Jurkat, Clone E6-1 (cell line): ENCODE measurements at regions not wholly inside any gene's neighbourhood (a gene's known extent, or its start where the extent isn't known, plus 50 kb on each side); places are given as distances from the start of the nearest gene placed in this dataset.

Experiments
- DNase-seq: peaks from one replicate; pipeline ENCODE4 v3.0.0-alpha.2; 2011; ENCODE audit warnings: low read depth, low spot score
- H3K4me3 ChIP-seq: 2 replicates; pipeline ENCODE4 v1.5.1; 2011; ENCODE audit warnings: mild to moderate bottlenecking, low read length, control low read depth, moderate library complexity

DNA sequence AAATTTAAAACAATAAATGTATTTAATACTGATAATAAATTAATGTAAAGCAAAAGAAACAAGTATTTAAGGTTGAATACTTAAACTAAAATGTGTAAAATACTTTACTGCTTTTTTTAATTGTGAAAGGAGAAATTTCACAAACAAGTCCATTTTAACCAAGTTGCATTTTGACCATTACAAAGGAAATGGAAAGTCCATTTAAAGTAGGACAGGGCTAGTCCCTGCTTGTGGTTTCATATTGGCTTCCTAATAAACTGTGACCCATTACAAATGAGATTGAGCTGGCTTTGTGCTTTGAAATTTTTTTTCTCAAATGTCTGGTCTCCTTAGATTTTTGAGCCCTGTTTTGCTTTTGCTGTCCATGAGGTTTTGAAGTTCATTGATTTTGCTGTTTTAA, 527.6 kb downstream of the MAFB start:
- no peak overlapping the region for H3K4me3 ChIP-seq
- DNase-seq: no peak

DNA sequence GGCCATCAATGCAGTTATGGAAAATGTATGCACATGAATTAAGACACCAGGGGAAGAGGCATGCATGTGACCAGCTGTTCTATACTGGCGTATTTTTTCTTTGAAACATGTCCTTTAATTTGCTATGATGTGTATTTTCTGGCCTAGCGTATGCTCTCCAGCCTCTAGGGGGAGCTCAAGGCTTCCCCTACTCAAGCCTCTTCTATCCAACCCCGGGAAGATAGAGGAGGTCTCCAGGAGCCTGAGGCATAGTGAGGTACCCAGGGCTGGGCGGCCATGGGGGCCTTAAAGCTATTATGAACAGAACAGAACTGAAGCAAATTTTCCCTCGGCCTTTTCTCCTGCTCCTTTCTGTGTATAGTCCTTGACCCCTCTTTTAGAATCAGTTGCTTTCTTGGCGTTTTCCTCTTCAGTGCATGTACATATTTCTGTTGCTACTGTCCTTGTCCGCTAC, 528.9 kb downstream of the MAFB start:
- no peak overlapping the region for H3K4me3 ChIP-seq
- DNase-seq: peak; percentile 67

GRCh38 chr20:40159276-40159675, 529.8 kb downstream of the MAFB start:
- DNase-seq: no peak
- H3K4me3 ChIP-seq: no peak overlapping the region

DNA sequence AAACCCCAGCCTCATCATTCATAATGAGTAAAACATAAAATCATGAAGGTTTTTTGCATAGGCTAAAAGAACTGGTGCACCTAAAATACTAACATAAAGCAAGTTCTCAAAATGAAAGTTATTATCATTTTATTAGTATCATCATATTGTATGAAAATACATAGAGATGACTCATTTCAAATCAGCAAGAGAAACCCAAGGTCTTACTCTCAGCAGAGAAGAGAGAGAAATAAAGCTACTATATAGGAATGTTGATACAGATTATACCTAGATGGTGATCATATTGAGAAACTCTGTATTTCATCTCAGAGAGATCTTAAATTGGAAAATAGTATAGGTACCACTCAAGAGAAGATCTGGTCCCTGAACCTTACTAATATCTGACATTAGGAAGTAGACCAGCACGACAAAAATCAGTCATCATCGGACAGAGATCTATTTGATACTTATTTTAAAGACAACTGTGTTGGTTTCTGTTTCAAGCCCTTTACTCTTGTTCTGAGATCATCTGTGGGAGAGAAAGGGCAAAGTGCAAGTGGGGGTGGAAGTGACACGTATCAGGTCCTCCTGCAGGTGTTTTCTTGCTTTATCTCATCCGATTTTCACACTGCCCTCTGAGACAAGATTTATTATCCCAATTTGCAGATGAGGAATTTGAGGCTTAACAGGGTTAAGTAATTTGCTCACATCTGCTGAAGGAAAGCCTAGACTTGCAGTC, 532.3 kb downstream of the MAFB start:
- no peak overlapping the region for H3K4me3 ChIP-seq
- no peak for DNase-seq

GRCh38 chr20:40154514-40154913, 534.5 kb downstream of the MAFB start:
- DNase-seq: no peak
- H3K4me3 ChIP-seq: no peak overlapping the region

GRCh38 chr20:40148886-40149285, 540.1 kb downstream of the MAFB start:
- H3K4me3 ChIP-seq: no peak overlapping the region
- DNase-seq: no peak

DNA sequence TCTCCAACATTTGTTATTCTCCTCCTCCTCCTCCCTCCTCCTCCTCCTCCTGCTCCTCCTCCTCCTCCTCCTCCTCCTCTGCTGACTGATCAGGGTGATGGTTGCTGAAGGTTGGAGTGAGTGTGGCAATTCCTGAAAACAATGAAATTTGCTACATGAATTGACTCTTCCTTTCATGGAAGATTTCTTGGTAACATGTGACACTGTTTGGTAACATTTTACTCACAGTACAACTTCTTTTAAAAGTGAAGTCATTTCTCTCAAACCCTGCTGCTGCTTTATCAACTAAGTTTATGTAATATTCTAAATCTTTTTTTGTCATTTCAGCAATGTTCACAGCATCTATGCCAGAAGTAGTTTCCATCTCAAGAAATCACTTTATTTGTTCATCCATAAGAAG, 543.0 kb downstream of the MAFB start:
- DNase-seq: no peak

DNA sequence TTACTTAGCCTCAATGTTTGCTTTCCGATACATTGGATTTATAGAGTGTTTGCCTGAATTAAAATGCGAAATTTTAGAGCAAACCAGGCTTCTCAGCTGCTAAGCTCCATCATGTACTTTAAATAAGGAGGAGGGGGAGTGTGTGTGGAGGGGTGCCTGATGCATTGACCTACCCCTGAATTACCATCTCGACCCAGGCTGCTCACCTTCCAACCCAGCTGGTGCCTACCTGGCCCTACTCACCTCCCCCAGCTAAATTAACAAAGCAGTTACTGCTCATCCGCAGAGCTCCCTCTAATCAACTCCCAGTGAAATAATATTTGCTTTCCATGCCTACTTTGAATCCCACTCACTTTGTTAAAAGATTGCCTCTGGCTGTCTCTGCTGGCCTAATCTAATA, 544.5 kb downstream of the MAFB start:
- no peak overlapping the region for H3K4me3 ChIP-seq
- no peak for DNase-seq

More for the DNA sequence above, 543.0 kb downstream of the MAFB start:
- no peak overlapping the region for H3K4me3 ChIP-seq

- no peak overlapping the region for H3K4me3 ChIP-seq
- no peak for DNase-seq
These were observed 554.9 kb downstream of the MAFB start for GRCh38 chr20:40134176-40134575.

GRCh38 chr20:40120827-40121226, 568.2 kb downstream of the MAFB start:
- H3K4me3 ChIP-seq: no peak overlapping the region
- no peak for DNase-seq

DNA sequence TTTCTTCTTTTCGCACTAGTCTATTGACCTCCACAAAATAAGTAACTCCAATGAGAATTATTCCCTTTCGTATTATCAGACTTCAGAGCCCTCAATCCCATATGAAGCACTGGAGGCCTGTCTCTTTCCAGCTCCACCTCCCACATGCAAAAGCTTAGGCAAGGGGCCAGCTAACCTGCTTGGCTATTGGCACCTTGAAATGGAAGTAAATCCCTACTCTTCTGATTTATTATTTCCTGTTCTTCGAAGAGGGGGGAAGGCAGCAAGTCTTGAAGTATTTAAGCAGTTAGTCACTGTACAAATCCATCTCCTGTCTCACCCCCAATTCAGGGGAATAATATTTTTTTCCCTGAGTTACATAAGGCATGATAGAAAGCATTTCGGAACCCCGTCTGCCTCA, 577.8 kb downstream of the MAFB start:
- no peak for DNase-seq
- no peak overlapping the region for H3K4me3 ChIP-seq

DNA sequence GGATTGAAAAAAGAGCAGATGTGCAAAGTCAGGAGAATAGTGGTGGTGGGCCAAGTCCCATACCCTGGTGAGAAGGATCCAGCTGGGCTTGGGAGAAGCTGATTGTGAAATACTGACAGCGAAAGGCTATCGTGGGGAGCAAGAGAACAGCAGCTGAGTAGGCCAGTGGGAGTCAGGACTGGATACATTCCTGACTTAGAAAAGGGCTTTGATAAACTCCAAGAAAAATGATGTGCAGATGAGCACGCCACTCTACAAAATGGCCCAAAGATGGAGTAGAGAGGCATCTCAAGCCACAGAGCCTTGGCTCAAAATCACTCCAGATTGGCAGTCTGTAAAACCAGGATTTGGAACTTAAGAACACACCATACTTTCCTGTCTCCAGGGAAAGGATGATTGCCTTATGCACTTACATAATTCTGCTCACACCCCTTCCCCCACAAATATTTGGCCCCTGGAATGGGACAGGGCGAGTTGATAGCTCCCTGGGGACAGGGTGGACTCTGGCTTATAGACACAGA, 578.7 kb downstream of the MAFB start:
- no peak for DNase-seq
- no peak overlapping the region for H3K4me3 ChIP-seq

GRCh38 chr20:40109136-40109535, 579.9 kb downstream of the MAFB start:
- no peak overlapping the region for H3K4me3 ChIP-seq
- DNase-seq: no peak

DNA sequence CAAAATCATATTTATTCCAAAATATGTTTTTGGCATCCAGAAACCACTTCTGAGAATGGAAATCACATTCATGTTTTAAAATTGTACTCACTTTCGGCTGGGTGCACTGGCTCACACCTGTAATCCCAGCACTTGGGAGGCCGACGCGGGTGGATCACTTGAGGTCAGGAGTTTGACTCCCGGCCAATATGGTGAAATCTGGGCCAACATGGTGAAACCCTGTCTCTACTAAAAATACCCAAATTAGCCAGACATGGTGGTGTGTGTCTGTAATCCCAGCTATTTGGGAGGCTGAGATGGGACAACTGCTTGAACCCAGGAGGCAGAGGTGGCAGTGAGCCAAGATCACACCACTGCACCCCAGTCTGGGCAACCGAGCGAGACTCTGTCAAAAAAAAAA, 580.7 kb downstream of the MAFB start:
- no peak overlapping the region for H3K4me3 ChIP-seq
- DNase-seq: no peak

DNA sequence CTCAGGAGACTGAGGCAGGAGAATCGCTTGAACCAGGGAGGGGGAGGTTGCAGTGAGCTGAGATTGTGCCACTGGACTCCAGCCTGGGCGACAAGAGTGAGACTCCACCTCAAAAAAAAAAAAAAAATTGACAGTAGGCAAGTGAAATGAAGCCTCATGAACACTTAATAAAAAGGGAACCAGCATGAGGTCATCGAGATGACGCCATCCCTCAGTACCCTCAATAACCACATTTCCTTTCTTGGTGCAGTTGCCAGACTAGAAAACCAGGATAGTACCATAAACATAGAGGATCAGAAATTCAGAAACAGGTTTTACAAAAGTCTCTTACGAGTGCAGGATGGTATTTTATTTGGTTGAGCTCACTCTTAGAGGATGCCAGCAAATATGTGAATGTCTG, 584.1 kb downstream of the MAFB start:
- H3K4me3 ChIP-seq: no peak overlapping the region
- no peak for DNase-seq

DNA sequence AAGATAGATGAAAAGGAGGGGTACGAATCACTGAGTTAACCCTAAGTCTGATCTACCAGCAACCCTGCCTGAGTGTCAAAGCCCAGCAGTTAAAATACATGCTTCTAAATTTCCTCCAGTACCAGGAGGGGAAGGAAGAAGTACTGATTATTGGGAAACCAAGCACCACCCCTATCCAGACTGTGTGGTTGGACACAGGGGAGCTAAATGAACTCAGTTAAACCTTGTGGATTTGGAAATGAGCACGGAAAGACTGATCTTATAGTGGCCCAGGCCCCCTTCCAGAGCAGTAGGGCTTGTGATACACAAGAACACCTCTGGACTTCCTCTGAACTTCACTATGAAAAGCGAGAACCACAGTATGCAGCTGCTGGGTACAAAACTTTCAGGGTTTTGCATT, 585.6 kb downstream of the MAFB start:
- DNase-seq: no peak
- no peak overlapping the region for H3K4me3 ChIP-seq

DNA sequence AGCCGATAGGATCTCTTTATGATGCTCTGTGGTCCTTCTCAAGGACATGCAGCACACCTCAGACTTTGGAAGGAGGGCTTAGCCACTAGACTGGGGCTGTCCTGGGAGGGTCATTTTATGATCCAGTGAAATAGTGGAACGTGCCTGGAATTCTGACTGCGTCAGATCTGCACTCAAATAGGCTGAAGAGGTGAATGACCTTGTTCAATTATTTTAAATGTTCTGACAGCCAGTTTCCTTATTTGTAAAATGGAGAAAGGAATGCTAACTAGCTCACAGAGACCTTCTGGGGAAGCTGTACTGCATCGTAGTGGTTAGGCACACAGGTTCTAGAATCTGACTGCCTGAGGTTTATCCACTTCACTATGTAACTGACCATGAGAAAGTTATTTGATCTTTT, 587.5 kb downstream of the MAFB start:
- H3K4me3 ChIP-seq: no peak overlapping the region
- no peak for DNase-seq

GRCh38 chr20:40100261-40100660, 588.8 kb downstream of the MAFB start:
- no peak overlapping the region for H3K4me3 ChIP-seq
- DNase-seq: no peak

DNA sequence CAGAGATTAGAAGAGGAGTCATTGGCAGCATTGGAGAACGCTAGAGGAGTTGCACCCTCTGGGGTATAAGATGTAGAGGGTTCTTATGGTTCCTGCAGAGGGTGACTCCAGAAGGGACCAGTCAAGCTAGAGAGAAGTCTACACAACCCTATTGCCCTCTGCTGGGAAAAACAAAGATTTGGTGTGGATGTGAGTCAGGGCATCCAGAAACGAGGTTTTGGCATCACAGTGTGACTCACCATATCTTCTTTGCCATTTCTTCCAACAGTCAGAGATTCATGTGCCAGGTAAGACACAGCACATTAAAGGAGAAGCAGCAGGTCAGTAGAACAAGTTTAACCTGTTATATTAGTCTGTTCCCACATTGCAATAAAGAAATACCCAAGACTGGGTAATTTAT, 598.8 kb downstream of the MAFB start:
- no peak for DNase-seq
- H3K4me3 ChIP-seq: no peak overlapping the region

GRCh38 chr20:40087496-40087895, 601.5 kb downstream of the MAFB start:
- no peak overlapping the region for H3K4me3 ChIP-seq
- no peak for DNase-seq

- no peak for DNase-seq
- no peak overlapping the region for H3K4me3 ChIP-seq
These were observed 603.5 kb downstream of the MAFB start for GRCh38 chr20:40085513-40085912.
